ENCODE measurements at regions not wholly inside any gene's neighbourhood (a gene's known extent, or its start where the extent isn't known, plus 50 kb on each side); places are given as distances from the start of the nearest gene placed in this dataset.

DNA sequence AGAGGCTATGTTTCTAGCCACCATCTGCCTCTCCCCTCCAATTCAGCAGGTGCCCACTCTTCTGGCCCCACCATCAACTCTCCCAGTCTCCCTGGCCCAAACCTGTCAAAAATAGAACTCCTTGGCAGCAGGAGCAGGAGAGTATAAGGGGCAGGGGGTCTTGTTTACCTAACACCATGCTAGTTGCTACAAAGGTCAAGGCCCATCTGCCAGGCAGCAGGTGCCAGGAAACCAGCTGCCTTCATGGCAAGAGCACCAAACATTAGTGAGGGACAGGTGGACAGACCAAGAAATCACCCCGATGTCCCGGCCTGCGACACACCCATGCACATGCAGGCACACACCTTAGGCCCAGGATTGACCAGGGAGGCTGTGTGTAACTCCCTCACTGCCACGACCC lies 387.9 kb downstream of the BUD13 start:
- TF ChIP-seq, protein P1, sequence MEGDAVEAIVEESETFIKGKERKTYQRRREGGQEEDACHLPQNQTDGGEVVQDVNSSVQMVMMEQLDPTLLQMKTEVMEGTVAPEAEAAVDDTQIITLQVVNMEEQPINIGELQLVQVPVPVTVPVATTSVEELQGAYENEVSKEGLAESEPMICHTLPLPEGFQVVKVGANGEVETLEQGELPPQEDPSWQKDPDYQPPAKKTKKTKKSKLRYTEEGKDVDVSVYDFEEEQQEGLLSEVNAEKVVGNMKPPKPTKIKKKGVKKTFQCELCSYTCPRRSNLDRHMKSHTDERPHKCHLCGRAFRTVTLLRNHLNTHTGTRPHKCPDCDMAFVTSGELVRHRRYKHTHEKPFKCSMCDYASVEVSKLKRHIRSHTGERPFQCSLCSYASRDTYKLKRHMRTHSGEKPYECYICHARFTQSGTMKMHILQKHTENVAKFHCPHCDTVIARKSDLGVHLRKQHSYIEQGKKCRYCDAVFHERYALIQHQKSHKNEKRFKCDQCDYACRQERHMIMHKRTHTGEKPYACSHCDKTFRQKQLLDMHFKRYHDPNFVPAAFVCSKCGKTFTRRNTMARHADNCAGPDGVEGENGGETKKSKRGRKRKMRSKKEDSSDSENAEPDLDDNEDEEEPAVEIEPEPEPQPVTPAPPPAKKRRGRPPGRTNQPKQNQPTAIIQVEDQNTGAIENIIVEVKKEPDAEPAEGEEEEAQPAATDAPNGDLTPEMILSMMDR (conservative IDR thresholded peaks at IDR 0.05 in 1 of 2, IDR thresholded peaks at IDR 0.05 in 1 of 2; ENCODE audit: low read depth in 1 of 2, low read length in 2 of 2): no peak
- no peak for TF ChIP-seq EZH2 (IDR thresholded peaks at IDR 0.05; ENCODE audit: low read length, missing control alignments)
